HG03045 (cell line): ENCODE measurements at regions not wholly inside any gene's neighbourhood (a gene's known extent, or its start where the extent isn't known, plus 50 kb on each side); places are given as distances from the start of the nearest gene placed in this dataset.

Experiments
- ATAC-seq: cut with Tn5 transposase; IDR thresholded peaks from one replicate; pipeline ENCODE4 v1.9.1; 2021; ENCODE audit warnings: mild to moderate bottlenecking, moderate library complexity; ENCODE audit not compliant: unreplicated experiment

GRCh38 chr5:23368393-23368792, 139.0 kb upstream of the PRDM9 start:
- ATAC-seq: no peak

DNA sequence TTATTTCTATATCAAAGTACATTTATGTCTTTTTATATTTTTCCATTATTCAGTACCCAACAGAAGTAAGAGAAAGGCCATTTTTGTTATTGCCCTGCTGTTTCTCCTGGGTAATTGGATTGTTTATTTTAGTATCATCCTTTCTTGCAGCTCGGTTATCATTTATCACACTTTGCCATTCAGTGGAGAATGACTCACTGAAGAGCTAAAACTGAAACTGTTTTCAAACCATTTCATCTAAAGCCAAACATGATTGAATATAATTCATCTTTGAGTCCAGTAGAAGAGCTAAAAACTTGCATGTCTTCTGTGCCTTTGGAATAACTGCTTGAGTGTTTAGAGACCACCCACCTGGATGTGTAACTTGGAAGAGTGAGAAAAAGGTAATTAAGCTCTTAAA, 139.5 kb upstream of the PRDM9 start:
- ATAC-seq: no peak

- no peak for ATAC-seq
Observed at GRCh38 chr5:23353286-23353685, 154.1 kb upstream of the PRDM9 start.

DNA sequence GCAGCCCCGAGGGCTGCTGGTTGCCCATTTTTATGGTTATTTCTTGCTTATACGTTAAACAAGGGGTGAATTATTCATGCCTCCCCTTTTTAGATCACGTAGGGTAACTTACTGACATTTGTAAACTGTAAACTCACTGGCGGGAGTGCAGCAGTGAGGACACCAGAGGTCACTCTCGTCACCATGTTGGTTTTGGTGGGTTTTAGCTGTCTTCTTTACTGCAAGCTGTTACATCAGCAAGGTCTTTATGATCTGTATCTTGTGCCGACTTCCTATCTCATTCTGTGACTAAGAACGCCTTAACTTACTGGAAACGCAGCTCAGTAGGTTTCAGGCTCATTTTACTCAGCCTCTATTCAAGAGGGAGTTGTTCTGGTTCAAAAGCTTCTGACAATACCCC, 155.0 kb upstream of the PRDM9 start:
- no peak for ATAC-seq

GRCh38 chr5:23343121-23343520, 164.3 kb upstream of the PRDM9 start:
- ATAC-seq: no peak

DNA sequence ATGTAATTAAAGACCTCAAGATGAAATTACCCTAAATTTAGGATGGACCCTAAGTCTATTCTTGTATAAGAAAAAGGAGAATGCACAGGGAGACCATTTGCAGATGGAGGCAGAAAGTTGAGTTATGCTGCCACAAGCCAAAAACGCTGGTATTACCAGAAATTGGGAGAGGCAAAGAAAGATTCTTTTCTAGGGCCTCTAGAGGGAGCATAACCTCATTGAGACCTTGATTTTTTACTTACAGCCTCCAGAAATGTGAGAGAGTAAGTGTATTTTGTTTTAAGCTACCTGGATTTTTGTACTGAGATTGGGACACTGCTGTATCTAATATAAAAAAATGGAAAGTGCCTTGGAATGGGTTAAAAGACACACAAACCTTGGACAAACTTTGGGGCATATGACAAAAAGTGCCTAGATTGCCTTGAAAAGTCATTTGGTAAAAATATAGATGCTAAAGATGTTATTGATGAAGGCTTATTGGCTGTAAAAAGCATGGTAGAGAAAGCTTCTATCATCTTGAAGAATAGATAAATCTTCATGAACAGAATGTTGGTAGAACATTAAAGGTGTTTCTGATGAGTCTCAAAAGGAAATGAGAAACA, 174.7 kb upstream of the PRDM9 start:
- no peak for ATAC-seq

DNA sequence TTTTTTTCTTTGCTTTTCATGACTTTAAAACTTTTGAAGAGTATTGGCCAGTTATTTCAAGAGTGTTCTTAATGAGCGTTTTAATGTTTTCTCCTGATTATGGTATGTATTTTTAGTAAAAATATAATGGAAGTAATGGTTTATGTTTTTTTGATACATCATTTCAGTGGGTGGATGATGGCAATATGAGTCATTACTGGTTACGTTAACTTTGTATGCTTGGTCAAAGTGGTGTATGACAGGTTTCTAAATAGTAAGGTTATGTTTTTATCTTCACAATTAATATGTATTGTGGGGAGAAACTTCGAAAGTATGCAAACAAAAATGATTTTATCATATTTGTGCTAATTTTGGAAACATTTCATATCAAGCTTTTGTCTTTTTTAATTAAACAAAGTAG, 176.7 kb upstream of the PRDM9 start:
- ATAC-seq: no peak

DNA sequence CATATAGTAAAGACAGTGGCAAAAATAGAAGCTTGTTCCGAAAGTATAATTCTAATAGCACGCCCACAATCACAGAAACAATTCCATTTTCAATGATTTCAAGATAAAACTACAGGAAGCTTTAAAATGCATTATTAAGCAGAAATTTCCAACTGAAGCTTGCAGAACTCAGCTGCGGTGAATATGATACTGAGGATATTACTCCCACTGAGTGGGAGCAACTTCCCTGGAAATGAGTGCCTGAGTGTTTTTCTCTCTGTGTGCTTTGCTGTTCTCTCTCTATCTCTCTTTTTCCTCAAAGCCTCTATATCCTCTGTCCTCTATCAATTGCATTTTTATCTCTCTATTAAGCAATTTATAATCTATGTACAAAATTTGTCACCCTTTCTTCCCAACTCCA, 187.5 kb upstream of the PRDM9 start:
- no peak for ATAC-seq

DNA sequence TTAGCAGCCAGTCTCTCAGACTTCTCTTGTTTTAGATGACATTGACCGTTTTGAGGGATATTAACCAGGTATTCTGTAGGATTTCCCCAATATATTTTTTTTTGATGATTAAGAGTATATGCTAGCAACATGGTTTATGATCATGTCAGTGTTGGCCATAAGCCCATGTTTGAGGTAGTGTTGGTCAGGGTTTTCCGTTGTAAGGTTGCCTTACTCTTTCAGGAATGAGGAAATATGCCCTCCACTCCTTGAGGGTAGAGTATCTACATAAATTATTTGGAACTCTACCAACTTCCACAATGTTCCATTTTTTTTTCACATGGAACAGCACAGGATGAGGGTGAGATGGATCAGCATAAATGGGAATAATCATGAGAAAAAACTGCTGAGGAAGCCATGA, 188.4 kb upstream of the PRDM9 start:
- ATAC-seq: no peak

GRCh38 chr5:23318166-23318565, 189.2 kb upstream of the PRDM9 start:
- no peak for ATAC-seq

DNA sequence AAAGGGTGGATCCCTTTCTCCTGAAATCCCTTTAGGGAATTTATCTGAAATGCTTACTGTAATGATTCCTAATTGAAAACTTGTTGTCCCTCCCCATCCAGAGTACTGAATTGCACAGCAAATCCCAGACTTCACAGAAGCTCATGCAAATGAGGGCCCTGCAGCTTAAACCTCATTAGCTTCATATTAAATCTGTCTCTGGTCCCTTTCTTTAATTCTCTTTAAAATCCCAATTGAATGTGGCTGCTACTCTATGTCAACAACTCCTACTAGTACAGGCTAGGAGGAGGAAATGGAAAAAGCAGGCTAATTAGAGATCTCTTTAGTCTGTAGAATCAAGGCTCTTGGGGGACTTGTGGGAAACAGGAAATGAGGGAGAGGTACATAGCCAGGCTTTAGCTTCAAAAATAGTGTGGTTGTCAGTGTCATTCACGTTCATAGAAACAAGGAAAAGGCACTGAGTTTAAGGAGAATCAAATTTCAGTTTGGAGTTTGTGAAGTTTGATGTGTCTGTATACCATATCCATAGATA, 191.3 kb upstream of the PRDM9 start:
- ATAC-seq: no peak

DNA sequence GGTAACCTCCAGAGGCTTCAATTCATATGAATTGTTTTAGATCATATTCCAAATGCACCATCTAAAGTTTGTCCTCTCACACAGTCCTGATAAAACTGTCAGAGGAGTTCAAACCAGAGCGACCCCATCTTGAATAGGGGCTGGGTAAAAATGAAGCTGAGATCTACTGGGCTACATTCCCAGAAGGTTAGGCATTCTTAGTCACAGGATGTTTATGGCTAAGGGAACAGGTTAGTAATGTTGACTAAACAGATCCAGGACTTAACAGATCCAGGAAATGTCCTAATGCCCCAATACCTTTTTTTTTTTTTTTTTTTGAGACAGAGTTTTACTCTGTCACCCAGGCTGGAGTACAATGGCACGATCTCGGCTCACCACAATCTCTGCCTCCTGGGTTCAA, 192.6 kb upstream of the PRDM9 start:
- ATAC-seq: no peak

DNA sequence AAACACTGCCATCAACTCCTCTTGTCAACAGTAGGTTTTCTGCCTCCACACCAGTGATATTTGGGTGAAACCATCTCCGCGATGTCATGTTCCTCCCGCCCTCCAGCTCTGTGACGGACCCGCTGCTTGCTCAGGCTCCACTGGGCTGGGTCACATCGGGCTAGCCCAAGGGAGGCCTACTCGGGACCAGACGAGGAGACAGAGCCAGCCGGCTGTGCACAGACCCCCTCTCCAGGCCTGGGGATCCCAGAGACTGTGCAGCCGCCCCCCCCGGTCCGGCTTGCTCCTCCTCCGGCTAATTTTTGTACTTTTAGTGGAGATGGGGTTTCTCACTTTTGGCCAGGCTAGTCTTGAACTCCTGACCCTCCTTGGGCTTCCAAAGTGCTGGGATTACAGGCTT, 202.4 kb upstream of the PRDM9 start:
- no peak for ATAC-seq

GRCh38 chr5:23303836-23304235, 203.6 kb upstream of the PRDM9 start:
- ATAC-seq: no peak

DNA sequence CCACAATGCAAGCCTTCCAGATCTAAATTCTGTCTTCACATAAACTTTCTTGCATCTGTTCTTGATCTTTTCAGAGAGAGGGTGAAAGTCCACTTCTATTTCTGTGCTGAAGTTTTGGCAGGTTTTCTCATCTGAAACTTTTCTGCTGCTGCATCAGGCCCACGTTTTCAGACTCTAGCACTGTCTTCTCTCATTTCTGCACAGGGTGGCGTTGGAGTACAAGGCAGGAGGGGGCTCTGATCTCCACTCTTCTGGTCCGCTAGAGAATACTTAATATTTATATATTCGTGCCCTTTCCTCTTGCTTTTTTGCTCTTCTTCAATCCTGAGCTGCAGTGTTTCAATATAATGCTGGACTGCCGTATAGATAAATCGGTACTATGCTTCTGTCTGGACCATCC, 204.0 kb upstream of the PRDM9 start:
- ATAC-seq: no peak

DNA sequence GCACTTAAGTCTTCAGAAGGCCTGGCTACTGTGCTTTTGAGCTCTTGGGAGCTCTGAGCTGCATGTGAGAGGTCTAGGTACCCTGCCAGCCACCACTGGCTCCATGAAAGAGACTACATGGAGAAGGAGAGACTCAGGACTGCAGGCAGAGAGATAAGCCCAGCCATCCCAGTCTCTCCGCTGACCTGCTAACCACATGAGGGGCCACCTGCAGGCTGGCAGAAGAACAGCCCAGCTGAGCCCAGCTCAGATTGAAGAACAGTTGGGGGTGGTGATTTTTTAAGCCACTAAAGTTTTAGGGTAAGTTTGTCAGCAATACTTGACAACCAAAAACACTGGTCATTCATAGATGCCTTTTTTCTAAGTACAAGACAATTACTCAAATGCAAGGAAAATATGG, 205.0 kb upstream of the PRDM9 start:
- ATAC-seq: no peak

DNA sequence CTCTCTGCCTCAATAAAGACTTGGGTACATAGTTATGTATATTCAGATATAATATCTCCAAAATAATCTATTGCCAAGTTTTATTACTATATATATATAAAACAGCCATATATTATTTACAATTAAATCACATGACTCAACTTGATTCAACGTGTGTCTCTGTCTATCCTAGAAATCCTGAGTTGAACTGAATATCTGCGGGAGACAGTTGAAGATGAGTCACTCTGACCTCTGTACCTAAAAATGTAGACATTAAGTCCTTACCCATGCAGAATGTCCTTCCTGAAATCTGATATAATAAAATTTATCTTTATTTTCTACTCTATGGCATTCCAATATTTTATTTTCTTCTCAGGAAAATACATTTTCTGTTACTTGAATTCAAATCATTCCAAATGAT, 218.2 kb upstream of the PRDM9 start:
- ATAC-seq: no peak

- no peak for ATAC-seq
Observed at GRCh38 chr5:23284656-23285055, 222.8 kb upstream of the PRDM9 start.

DNA sequence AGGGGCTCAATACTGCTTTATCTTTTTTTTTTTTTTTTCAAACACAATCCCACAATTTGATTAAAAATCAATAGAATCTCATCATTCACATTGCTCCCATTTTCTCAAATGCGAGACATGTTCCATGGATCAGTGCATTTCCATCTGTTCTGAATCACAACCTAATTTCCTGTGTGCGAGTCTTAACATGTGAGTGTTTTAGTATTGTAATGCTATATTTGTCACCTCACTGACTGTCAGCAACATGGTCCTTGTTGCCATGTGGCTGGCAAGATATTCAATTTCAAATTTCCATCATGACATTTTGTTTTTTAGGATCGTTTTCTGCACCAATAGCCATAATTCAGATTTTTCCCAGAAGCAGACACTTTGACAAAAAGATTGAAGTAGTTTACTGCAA, 233.2 kb upstream of the PRDM9 start:
- ATAC-seq: no peak

- no peak for ATAC-seq
Observed at GRCh38 chr5:23269981-23270380, 237.4 kb upstream of the PRDM9 start.

- no peak for ATAC-seq
Observed at GRCh38 chr5:23268136-23268535, 239.3 kb upstream of the PRDM9 start.

GRCh38 chr5:23260621-23261020, 246.8 kb upstream of the PRDM9 start:
- ATAC-seq: no peak

DNA sequence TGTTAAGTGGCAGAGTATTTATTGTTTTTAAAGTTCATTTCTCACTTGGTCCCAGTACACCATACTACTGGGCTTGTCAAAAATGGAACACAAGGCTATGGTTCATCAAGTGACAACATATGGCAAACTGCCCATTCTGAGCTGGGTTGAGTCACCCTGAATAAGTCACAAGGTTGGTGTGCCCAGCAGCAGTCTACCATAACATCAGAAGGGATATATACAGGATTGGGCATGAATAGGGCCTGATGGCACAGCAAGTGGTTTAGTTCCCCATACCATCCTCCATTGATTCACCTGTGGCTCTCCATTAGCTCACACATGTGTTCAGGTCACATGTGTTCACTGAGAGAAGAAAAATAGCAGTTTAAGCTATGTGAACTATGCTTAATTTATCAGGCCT, 249.8 kb upstream of the PRDM9 start:
- no peak for ATAC-seq
